ENCODE measurements at regions not wholly inside any gene's neighbourhood (a gene's known extent, or its start where the extent isn't known, plus 50 kb on each side); places are given as distances from the start of the nearest gene placed in this dataset.

DNA sequence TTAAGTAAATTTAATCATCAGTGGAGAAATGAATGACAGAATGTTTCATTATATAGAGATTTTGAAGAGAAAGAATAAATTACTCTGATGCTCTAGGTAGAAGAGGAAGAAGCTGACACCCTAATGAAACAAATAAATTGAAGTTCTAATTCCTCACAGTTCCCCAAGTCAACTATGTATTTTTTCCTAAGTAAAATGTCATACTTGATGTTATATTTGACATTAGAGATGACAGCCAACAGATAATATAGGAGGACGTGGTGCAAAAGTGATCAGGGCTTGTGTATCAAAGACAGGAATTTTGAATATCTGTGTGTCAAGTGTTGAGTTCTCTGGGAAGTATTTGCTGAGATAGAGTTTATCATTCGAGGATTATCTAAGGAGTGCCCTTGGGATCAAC is 81.2 kb upstream of the CADPS start:
- H3K9me3 ChIP-seq (replicated peaks in 1 of 2; ENCODE audit: control insufficient read depth in 1 of 2, insufficient read depth in 1 of 2, low read length in 2 of 2): no peaks in the 10 kb centered on the region
- peaks cover 0 to 11% (median 2%) of the 10 kb centered on the region in 7 donors for H3K9me3 Mint-ChIP-seq
- H3K27ac ChIP-seq (ENCODE audit: low read depth in 1 of 2, low read length in 2 of 2): no peak overlapping the region
- H3K27ac Mint-ChIP-seq: no peak overlapping the region
- no peak for DNase-seq
- 85% methylated on average over 2 of the region's 2 CpGs for WGBS (ENCODE audit: insufficient coverage)
- no peak overlapping the region for H3K4me2 ChIP-seq (replicated peaks; ENCODE audit: extremely low read depth, low read length, poor library complexity, severe bottlenecking)
- no peak overlapping the region for H3K9ac ChIP-seq (ENCODE audit: insufficient read depth, low read length, poor library complexity, severe bottlenecking)
- H3K27me3 ChIP-seq (ENCODE audit: control insufficient read depth in 2 of 2, insufficient read depth in 2 of 2, low read length in 2 of 2): no peaks in the 10 kb centered on the region
- no peaks in the 10 kb centered on the region for H3K36me3 ChIP-seq (replicated peaks in 1 of 2; ENCODE audit: control insufficient read depth in 1 of 2, insufficient read depth in 2 of 2, low read length in 2 of 2)
- H3K27me3 Mint-ChIP-seq (ENCODE audit: low read depth in 3 of 3): no peaks in the 10 kb centered on the region
- H4K20me1 ChIP-seq (ENCODE audit: insufficient read depth, low read length): no peaks in the 10 kb centered on the region
- TF ChIP-seq, protein P1, sequence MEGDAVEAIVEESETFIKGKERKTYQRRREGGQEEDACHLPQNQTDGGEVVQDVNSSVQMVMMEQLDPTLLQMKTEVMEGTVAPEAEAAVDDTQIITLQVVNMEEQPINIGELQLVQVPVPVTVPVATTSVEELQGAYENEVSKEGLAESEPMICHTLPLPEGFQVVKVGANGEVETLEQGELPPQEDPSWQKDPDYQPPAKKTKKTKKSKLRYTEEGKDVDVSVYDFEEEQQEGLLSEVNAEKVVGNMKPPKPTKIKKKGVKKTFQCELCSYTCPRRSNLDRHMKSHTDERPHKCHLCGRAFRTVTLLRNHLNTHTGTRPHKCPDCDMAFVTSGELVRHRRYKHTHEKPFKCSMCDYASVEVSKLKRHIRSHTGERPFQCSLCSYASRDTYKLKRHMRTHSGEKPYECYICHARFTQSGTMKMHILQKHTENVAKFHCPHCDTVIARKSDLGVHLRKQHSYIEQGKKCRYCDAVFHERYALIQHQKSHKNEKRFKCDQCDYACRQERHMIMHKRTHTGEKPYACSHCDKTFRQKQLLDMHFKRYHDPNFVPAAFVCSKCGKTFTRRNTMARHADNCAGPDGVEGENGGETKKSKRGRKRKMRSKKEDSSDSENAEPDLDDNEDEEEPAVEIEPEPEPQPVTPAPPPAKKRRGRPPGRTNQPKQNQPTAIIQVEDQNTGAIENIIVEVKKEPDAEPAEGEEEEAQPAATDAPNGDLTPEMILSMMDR (IDR thresholded peaks at IDR 0.05): no peak
- H3K79me2 ChIP-seq (ENCODE audit: insufficient read depth, low read length): no peaks in the 10 kb centered on the region
- intact Hi-C loops (cut with micrococcal nuclease): no loop called here
- H3K4me1 Mint-ChIP-seq: no peaks in the 10 kb centered on the region
- no peaks in the 10 kb centered on the region for H3K4me1 ChIP-seq (ENCODE audit: control insufficient read depth in 1 of 2, insufficient read depth in 2 of 2, low read length in 2 of 2)
- H3K36me3 Mint-ChIP-seq: no peaks in the 10 kb centered on the region
- no peak overlapping the region for H3K4me3 Mint-ChIP-seq
- no peak overlapping the region for H2AFZ ChIP-seq (ENCODE audit: insufficient read depth, low read depth, low read length, poor library complexity, severe bottlenecking)
- no peak overlapping the region for H3K4me3 ChIP-seq (replicated peaks in 1 of 3; ENCODE audit: low read depth in 2 of 3, low read length in 3 of 3)

DNA sequence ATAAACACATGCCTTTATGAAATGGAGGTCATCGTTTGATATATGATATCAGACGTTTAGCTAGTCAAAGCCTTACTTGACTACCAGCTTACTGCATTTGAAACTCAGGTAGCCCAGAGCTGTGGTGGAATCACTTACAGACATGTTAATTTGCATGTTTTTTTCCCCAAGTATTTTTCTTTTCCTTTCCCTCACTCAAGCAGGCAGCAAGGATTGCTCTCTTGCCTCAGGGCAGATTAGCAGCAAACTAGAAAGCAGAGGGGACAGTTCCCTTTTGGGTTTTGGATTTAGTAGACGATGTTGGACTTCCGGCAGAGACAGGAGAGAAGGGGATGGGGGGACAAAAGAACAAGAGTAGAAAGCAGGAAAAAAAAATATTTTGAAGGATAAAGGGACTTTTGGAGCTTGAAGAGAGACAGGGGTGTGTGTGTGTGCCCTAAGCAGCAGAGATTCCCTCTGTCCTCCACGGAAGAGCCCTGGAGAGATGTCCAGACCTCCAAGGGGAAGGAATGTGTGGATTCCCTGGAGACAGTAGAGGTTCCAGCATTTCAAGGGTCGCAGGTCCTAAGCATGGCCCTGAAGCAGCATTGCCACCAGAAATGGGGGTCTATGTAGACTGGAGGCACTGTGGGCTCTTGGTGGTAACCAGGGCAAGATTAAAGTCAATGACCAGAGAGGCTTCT is 86.8 kb upstream of the CADPS start:
- intact Hi-C loops (cut with micrococcal nuclease): no loop called here
- peak overlapping the region in 1 of 7 donors; percentile 55 for H3K27ac Mint-ChIP-seq
- no peaks in the 10 kb centered on the region for H3K27me3 ChIP-seq (ENCODE audit: control insufficient read depth in 2 of 2, insufficient read depth in 2 of 2, low read length in 2 of 2)
- no peak overlapping the region for H3K9ac ChIP-seq (ENCODE audit: insufficient read depth, low read length, poor library complexity, severe bottlenecking)
- H3K36me3 ChIP-seq (replicated peaks in 1 of 2; ENCODE audit: control insufficient read depth in 1 of 2, insufficient read depth in 2 of 2, low read length in 2 of 2): no peaks in the 10 kb centered on the region
- H3K27me3 Mint-ChIP-seq (ENCODE audit: low read depth in 3 of 3): no peaks in the 10 kb centered on the region
- H3K4me1 Mint-ChIP-seq: no peaks in the 10 kb centered on the region
- H3K9me3 ChIP-seq (replicated peaks in 1 of 2; ENCODE audit: control insufficient read depth in 1 of 2, insufficient read depth in 1 of 2, low read length in 2 of 2): no peaks in the 10 kb centered on the region
- H3K4me3 ChIP-seq (replicated peaks in 1 of 3; ENCODE audit: low read depth in 2 of 3, low read length in 3 of 3): no peak overlapping the region
- no peak overlapping the region for H3K4me2 ChIP-seq (replicated peaks; ENCODE audit: extremely low read depth, low read length, poor library complexity, severe bottlenecking)
- no peaks in the 10 kb centered on the region for H4K20me1 ChIP-seq (ENCODE audit: insufficient read depth, low read length)
- H3K4me3 Mint-ChIP-seq: no peak overlapping the region
- H2AFZ ChIP-seq (ENCODE audit: insufficient read depth, low read depth, low read length, poor library complexity, severe bottlenecking): no peak overlapping the region
- peaks cover 0 to 4% (median 0%) of the 10 kb centered on the region in 7 donors for H3K9me3 Mint-ChIP-seq
- H3K79me2 ChIP-seq (ENCODE audit: insufficient read depth, low read length): no peaks in the 10 kb centered on the region
- H3K36me3 Mint-ChIP-seq: no peaks in the 10 kb centered on the region
- no peaks in the 10 kb centered on the region for H3K4me1 ChIP-seq (ENCODE audit: control insufficient read depth in 1 of 2, insufficient read depth in 2 of 2, low read length in 2 of 2)
- TF ChIP-seq, protein P1 (IDR thresholded peaks at IDR 0.05): no peak
- no peak for DNase-seq
- no peak overlapping the region for H3K27ac ChIP-seq (ENCODE audit: low read depth in 1 of 2, low read length in 2 of 2)
- 88% methylated on average over 4 of the region's 6 CpGs for WGBS (ENCODE audit: insufficient coverage)

All from CD14-positive monocyte (primary cell).